Cardiac muscle cell (in vitro differentiated cells and primary cell): ENCODE measurements at regions not wholly inside any gene's neighbourhood (a gene's known extent, or its start where the extent isn't known, plus 50 kb on each side); places are given as distances from the start of the nearest gene placed in this dataset.
"Not testable (repeated sequence)": the region's sequence is repeated elsewhere in the genome, so short reads cannot be mapped to it uniquely, and the experiment has no call there.

Experiments used
- DNase-seq, 2 donors: peaks; one replicate each; pipeline versions ENCODE4 v3.0.0 to v3.0.0-alpha.2; 2010 to 2017; ENCODE audit warnings: low read depth in 1 of 2, low spot score in 1 of 2
- H3K27ac ChIP-seq: fragments of 200-600 bp; sonication (generic); 2 replicates; pipeline ENCODE4 v1.5.1; 2016
- H3K27me3 ChIP-seq: fragments of 200-600 bp; sonication (generic); 2 replicates; pipeline ENCODE4 v1.6.0; 2016; ENCODE audit warnings: control low read depth
- H3K36me3 ChIP-seq: fragments of 200-600 bp; sonication (generic); 2 replicates; pipeline ENCODE4 v1.5.1; 2016; ENCODE audit warnings: control low read depth
- H3K4me1 ChIP-seq: fragments of 200-600 bp; sonication (generic); 2 replicates; pipeline ENCODE4 v1.8.1; 2017; ENCODE audit warnings: low read depth, mild to moderate bottlenecking, mixed run types
- H3K4me3 ChIP-seq: fragments of 200-600 bp; sonication (generic); 2 replicates; pipeline ENCODE4 v1.5.1; 2016; ENCODE audit warnings: mild to moderate bottlenecking
- H3K9me3 ChIP-seq: fragments of 200-600 bp; sonication (generic); 2 replicates; pipeline ENCODE4 v1.5.1; 2017; ENCODE audit warnings: low read depth, mild to moderate bottlenecking, control low read depth
- TF ChIP-seq, protein P1 (sequence below): IDR thresholded peaks from 2 replicates; pipeline ENCODE4 v1.5.1; 2012; ENCODE audit warnings: low read depth, mild to moderate bottlenecking, low read length

DNA sequence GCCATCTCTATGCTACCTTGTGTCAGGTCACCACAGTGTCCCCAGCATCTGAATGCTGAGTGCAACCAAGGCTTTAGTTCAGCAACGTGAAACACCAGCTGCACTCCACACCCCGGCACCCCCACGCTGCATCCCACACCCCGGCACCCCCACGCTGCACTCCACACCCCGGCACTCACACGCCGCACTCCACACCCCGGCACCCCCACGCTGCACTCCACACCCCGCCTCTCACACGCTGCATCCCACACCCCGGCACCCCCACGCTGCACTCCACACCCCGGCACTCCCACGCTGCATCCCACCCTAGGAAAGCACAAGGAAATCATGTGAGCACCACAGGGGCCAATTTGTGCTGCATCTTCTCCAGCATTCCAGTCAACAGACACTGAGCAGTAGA is 199.8 kb upstream of the FRG1 start:
- H3K27me3 ChIP-seq, result no peaks in the 10 kb centered on the region
- TF ChIP-seq, protein P1, sequence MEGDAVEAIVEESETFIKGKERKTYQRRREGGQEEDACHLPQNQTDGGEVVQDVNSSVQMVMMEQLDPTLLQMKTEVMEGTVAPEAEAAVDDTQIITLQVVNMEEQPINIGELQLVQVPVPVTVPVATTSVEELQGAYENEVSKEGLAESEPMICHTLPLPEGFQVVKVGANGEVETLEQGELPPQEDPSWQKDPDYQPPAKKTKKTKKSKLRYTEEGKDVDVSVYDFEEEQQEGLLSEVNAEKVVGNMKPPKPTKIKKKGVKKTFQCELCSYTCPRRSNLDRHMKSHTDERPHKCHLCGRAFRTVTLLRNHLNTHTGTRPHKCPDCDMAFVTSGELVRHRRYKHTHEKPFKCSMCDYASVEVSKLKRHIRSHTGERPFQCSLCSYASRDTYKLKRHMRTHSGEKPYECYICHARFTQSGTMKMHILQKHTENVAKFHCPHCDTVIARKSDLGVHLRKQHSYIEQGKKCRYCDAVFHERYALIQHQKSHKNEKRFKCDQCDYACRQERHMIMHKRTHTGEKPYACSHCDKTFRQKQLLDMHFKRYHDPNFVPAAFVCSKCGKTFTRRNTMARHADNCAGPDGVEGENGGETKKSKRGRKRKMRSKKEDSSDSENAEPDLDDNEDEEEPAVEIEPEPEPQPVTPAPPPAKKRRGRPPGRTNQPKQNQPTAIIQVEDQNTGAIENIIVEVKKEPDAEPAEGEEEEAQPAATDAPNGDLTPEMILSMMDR, result no peak
- H3K36me3 ChIP-seq, result no peaks in the 10 kb centered on the region
- no peak overlapping the region for H3K4me3 ChIP-seq
- H3K9me3 ChIP-seq, result no peaks in the 10 kb centered on the region
- H3K27ac ChIP-seq, result no peak overlapping the region
- no peak for DNase-seq
- no peaks in the 10 kb centered on the region for H3K4me1 ChIP-seq

DNA sequence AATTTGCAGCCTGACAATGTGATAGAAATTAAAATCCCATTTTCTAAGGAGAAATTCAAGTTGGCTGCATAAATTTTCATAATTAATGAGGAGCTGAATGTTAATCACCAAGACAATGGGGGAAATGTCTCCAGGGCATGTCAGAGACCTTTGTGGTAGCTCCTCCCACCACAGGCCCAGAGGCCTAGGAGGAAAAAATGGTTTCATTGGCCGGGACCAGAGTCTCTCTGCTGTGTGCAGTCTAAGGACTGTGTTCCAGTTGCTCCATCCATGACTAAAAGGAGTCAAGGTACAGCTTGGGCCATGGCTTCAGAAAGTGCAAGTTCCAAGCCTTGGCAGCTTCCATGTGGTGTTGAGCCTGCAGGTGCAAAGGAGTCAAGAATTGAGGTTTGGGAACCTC is 187.6 kb upstream of the FRG1 start:
- H3K36me3 ChIP-seq, H3K27me3 ChIP-seq, H3K27ac ChIP-seq, H3K4me3 ChIP-seq, DNase-seq, H3K9me3 ChIP-seq, H3K4me1 ChIP-seq: not testable (repeated sequence)

DNA sequence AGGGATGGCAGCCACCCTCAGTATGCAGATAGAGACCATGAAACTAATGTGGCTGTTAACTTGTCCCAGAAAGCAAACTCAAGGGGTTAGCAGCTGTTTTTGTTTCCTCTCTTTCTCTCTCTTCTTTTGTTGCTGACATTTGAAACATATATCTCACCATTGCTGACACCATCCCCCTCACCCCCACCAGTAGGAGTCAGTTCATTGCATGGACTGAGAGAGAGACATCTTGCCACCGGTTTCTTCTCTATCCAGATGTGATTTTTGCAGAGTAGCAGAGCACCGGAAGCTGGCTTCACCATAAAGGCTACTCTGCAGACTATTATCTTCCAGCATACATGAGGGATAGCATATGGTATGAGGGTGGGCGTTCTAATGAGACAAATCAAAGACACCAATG is 177.1 kb upstream of the FRG1 start:
- Histone ChIP-seq H3K4me1 (no peaks in the 10 kb centered on the region), H3K4me3 (no peak overlapping the region), H3K27ac (no peak overlapping the region), H3K27me3 (no peaks in the 10 kb centered on the region), H3K9me3 (no peaks in the 10 kb centered on the region), H3K36me3 (no peaks in the 10 kb centered on the region)
- TF ChIP-seq, protein P1, result no peak
- no peak for DNase-seq

DNA sequence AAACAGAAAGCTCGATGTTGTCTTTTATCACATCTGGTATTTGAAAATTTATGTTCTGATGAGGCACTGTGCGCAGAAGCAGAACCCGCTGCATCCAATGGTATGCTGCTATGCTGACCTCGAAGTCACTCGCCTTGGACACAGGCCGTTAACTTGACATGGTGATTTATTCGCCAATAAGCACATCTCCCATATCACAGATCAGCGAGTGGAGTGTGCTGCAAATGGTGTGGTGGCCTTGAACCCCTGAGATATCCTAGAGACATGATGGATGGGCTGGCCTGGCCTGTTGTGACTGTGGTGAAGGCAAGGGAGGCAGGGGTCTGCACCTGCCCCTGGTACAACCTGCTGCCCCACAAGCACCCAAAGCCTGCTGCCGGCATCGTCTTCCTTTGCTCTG is 175.4 kb upstream of the FRG1 start:
- Histone ChIP-seq H3K36me3 (no peaks in the 10 kb centered on the region), H3K27me3 (no peaks in the 10 kb centered on the region), H3K27ac (no peak overlapping the region), H3K9me3 (no peaks in the 10 kb centered on the region), H3K4me3 (no peak overlapping the region), H3K4me1 (no peaks in the 10 kb centered on the region)
- DNase-seq, result no peak
- TF ChIP-seq, protein P1, result no peak

DNA sequence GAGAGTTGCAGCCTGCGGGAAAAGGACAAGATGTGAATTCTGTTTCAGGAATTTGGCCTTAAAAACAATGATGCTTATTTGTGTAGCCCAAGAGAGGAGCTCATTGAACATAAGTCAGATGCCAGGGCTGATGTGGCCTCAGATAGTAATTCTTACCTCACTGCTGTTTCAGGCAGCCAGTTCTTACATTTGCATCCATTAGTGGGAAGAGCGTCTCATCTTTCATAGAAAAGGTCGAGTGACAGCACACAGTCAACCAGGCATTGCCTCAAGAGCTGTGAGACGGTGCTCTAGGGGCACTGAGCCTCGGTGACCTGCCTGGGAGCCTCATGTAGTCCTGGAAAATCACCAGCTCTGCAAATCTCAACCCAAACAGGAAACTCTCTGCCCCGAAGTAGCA is 174.9 kb upstream of the FRG1 start:
- no peaks in the 10 kb centered on the region for H3K9me3 ChIP-seq
- no peaks in the 10 kb centered on the region for H3K27me3 ChIP-seq
- no peak overlapping the region for H3K27ac ChIP-seq
- H3K4me1 ChIP-seq, result no peaks in the 10 kb centered on the region
- H3K36me3 ChIP-seq, result no peaks in the 10 kb centered on the region
- H3K4me3 ChIP-seq, result no peak overlapping the region
- no peak for DNase-seq
- TF ChIP-seq, protein P1, result no peak

DNA sequence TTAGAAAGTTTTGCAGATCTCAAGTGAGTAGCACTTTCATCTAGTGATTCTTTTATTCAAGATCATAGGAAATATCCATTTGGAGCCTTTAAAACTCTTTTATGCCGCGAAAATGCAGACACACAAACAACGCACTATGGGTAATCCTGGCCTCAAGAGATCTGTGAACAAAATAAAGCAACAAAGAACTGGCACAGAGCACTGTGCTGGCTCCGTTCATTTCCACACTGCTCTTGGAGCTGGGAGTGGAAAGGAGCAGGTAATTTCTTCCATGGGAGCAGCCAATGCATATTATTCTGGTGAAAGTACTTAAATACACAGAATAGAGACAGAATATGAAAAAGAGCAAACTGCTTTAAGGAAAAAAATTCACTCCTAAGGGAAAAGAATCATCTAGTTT is 172.7 kb upstream of the FRG1 start:
- H3K4me3 ChIP-seq, result no peak overlapping the region
- DNase-seq, result no peak
- no peak overlapping the region for H3K27ac ChIP-seq
- H3K4me1 ChIP-seq, result no peaks in the 10 kb centered on the region
- TF ChIP-seq, protein P1, result no peak
- no peaks in the 10 kb centered on the region for H3K36me3 ChIP-seq
- no peaks in the 10 kb centered on the region for H3K9me3 ChIP-seq
- no peaks in the 10 kb centered on the region for H3K27me3 ChIP-seq
